GM21576 (cell line): ENCODE measurements at regions not wholly inside any gene's neighbourhood (a gene's known extent, or its start where the extent isn't known, plus 50 kb on each side); places are given as distances from the start of the nearest gene placed in this dataset.
A peak's percentile ranks its signal among the peaks of the same experiment; 100 is the strongest.
"Not testable (repeated sequence)": the region's sequence is repeated elsewhere in the genome, so short reads cannot be mapped to it uniquely, and the experiment has no call there.

ENCODE experiments used
- ATAC-seq: cut with Tn5 transposase; IDR thresholded peaks from one replicate; pipeline ENCODE4 v1.9.1; 2021; ENCODE audit warnings: mild to moderate bottlenecking, moderate library complexity; ENCODE audit not compliant: unreplicated experiment

GRCh38 chr2:6183226-6183625 lies 491.0 kb downstream of the SOX11 start:
- ATAC-seq, result no peak

- no peak for ATAC-seq
Observed at GRCh38 chr2:6184532-6185292, 492.5 kb downstream of the SOX11 start.

- ATAC-seq, result no peak
Observed at GRCh38 chr2:6186332-6187151, 494.4 kb downstream of the SOX11 start.

- no peak for ATAC-seq
Observed at GRCh38 chr2:6196449-6196848, 504.3 kb downstream of the SOX11 start.

- ATAC-seq, result not testable (repeated sequence)
Observed at GRCh38 chr2:6198370-6198919, 506.3 kb downstream of the SOX11 start.

- no peak for ATAC-seq
Observed at GRCh38 chr2:6202756-6203155, 510.6 kb downstream of the SOX11 start.

GRCh38 chr2:6203291-6203959 lies 511.2 kb downstream of the SOX11 start:
- no peak for ATAC-seq

GRCh38 chr2:6206882-6207281 lies 514.7 kb downstream of the SOX11 start:
- ATAC-seq, result no peak

GRCh38 chr2:6211236-6211635 lies 519.1 kb downstream of the SOX11 start:
- ATAC-seq, result no peak

- no peak for ATAC-seq
Observed at GRCh38 chr2:6212491-6212890, 520.3 kb downstream of the SOX11 start.

GRCh38 chr2:6213056-6213780 lies 521.0 kb downstream of the SOX11 start:
- ATAC-seq, result no peak

- ATAC-seq, result no peak
Observed at GRCh38 chr2:6214471-6214870, 522.3 kb downstream of the SOX11 start.

GRCh38 chr2:6215053-6215452 lies 522.9 kb downstream of the SOX11 start:
- no peak for ATAC-seq

GRCh38 chr2:6216234-6216633 lies 524.0 kb downstream of the SOX11 start:
- ATAC-seq, result no peak

GRCh38 chr2:6218926-6219325 lies 526.7 kb downstream of the SOX11 start:
- no peak for ATAC-seq

- no peak for ATAC-seq
Observed at GRCh38 chr2:6219906-6220305, 527.7 kb downstream of the SOX11 start.

- no peak for ATAC-seq
Observed at GRCh38 chr2:6222296-6222695, 530.1 kb downstream of the SOX11 start.

GRCh38 chr2:6224267-6224666 lies 532.1 kb downstream of the SOX11 start:
- ATAC-seq, result peak; percentile 88

GRCh38 chr2:6228251-6228650 lies 536.1 kb downstream of the SOX11 start:
- no peak for ATAC-seq

GRCh38 chr2:6231166-6231565 lies 539.0 kb downstream of the SOX11 start:
- ATAC-seq, result no peak

- no peak for ATAC-seq
Observed at GRCh38 chr2:6233993-6234392, 541.8 kb downstream of the SOX11 start.
